Gastroesophageal sphincter (tissue), 4 donors: ENCODE measurements at regions not wholly inside any gene's neighbourhood (a gene's known extent, or its start where the extent isn't known, plus 50 kb on each side); places are given as distances from the start of the nearest gene placed in this dataset.
A peak's percentile ranks its signal among the peaks of the same experiment; 100 is the strongest.

ENCODE experiments used
- ATAC-seq: fragments of 150-250 bp; one replicate; pipeline ENCODE4 v1.9.1; 2016; ENCODE audit warnings: mild to moderate bottlenecking, moderate library complexity
- H3K27ac ChIP-seq, 4 donors: fragments of 200-600 bp; sonication (generic) in 3 of 4; 1 replicate in 3 of 4; 2 replicates in 1 of 4; pipeline ENCODE4 v1.5.1; 2016 to 2019
- H3K27me3 ChIP-seq: fragments of 200-600 bp; sonication (generic); one replicate; pipeline ENCODE4 v1.5.1; 2019
- H3K36me3 ChIP-seq, 2 donors: fragments of 200-600 bp; sonication (generic); one replicate each; pipeline ENCODE4 v1.5.1; 2019; ENCODE audit warnings: control low read depth in 1 of 2
- H3K4me1 ChIP-seq, 3 donors: fragments of 200-600 bp; sonication (generic); 1 replicate in 2 of 3; 2 replicates in 1 of 3; pipeline ENCODE4 v1.5.1; 2016 to 2019; ENCODE audit warnings: control low read depth in 2 of 3
- H3K4me3 ChIP-seq, 2 donors: fragments of 200-600 bp; sonication (generic); one replicate each; pipeline ENCODE4 v1.5.1; 2019; ENCODE audit warnings: mild to moderate bottlenecking in 1 of 2, moderate library complexity in 1 of 2
- H3K9me3 ChIP-seq, 3 donors: fragments of 200-600 bp; sonication (generic); one replicate each; pipeline ENCODE4 v1.5.1; 2017 to 2019; ENCODE audit warnings: control low read depth in 2 of 3
- EP300 ChIP-seq: sonication (generic); formaldehyde crosslinking; IDR thresholded peaks from one replicate; pipeline ENCODE4 v1.6.1; 2017; ENCODE audit warnings: antibody characterized with exemption, mild to moderate bottlenecking
- POLR2A ChIP-seq, 2 donors: fragments of 450-650 bp; IDR thresholded peaks; one replicate each; pipeline ENCODE4 v1.6.1; 2017; ENCODE audit warnings: antibody characterized with exemption in 2 of 2, mild to moderate bottlenecking in 2 of 2, moderate library complexity in 1 of 2
- POLR2AphosphoS5 ChIP-seq: sonication (generic); formaldehyde crosslinking; IDR thresholded peaks from one replicate; pipeline ENCODE4 v1.6.1; 2017; ENCODE audit warnings: antibody characterized with exemption
- WGBS, 2 donors: methylation state at CpG; one replicate each; pipeline ENCODE4 v1.1.5; 2018; ENCODE audit warnings: low coverage in 1 of 2; 5-methylcytosine and 5-hydroxymethylcytosine counted together
- TF ChIP-seq, protein P1 (sequence below), 4 experiments: fragments of 200-600 bp in 2 of 4; fragments of 450-650 bp in 2 of 4; sonication (generic) in 1 of 4; IDR thresholded peaks; one replicate each; pipeline ENCODE4 v1.5.1; 2017 to 2019; ENCODE audit warnings: antibody characterized with exemption in 4 of 4, mild to moderate bottlenecking in 2 of 4, moderate library complexity in 2 of 4

DNA sequence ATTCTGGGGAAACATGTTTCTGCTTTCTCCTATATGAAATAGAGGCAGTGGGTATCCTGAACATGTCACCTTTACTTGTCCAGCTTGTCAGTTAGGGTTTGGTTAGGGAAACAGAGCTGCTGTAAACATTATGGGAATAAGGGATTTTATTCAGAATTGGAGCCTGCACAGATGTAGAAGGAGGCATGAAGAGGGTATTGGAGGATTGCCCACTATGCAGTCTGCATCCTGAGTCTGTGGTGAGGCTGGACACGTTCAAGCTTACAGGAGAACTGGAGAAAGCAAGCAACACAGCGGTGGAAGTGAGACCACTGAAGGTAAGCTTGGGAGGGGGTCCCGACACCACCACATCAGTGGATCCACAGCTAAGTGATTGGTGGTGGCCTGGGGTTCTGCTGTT, 443.0 kb upstream of the TNP1 start:
- Histone ChIP-seq H3K4me3 (no peak overlapping the region), H3K9me3 (no peaks in the 10 kb centered on the region), H3K36me3 (no peaks in the 10 kb centered on the region), H3K4me1 (peaks cover 0 to 14% (median 0%) of the 10 kb centered on the region in 3 donors), H3K27ac (no peak overlapping the region), H3K27me3 (no peaks in the 10 kb centered on the region)
- 80 to 81% methylated on average over 3 of the region's 3 CpGs for WGBS, 2 donors
- TF ChIP-seq EP300 (no peak), POLR2AphosphoS5 (no peak), POLR2A (IDR thresholded peaks at IDR 0.05) (no peak)
- TF ChIP-seq, protein P1, sequence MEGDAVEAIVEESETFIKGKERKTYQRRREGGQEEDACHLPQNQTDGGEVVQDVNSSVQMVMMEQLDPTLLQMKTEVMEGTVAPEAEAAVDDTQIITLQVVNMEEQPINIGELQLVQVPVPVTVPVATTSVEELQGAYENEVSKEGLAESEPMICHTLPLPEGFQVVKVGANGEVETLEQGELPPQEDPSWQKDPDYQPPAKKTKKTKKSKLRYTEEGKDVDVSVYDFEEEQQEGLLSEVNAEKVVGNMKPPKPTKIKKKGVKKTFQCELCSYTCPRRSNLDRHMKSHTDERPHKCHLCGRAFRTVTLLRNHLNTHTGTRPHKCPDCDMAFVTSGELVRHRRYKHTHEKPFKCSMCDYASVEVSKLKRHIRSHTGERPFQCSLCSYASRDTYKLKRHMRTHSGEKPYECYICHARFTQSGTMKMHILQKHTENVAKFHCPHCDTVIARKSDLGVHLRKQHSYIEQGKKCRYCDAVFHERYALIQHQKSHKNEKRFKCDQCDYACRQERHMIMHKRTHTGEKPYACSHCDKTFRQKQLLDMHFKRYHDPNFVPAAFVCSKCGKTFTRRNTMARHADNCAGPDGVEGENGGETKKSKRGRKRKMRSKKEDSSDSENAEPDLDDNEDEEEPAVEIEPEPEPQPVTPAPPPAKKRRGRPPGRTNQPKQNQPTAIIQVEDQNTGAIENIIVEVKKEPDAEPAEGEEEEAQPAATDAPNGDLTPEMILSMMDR (IDR thresholded peaks at IDR 0.05), result no peak
- no peak for ATAC-seq

DNA sequence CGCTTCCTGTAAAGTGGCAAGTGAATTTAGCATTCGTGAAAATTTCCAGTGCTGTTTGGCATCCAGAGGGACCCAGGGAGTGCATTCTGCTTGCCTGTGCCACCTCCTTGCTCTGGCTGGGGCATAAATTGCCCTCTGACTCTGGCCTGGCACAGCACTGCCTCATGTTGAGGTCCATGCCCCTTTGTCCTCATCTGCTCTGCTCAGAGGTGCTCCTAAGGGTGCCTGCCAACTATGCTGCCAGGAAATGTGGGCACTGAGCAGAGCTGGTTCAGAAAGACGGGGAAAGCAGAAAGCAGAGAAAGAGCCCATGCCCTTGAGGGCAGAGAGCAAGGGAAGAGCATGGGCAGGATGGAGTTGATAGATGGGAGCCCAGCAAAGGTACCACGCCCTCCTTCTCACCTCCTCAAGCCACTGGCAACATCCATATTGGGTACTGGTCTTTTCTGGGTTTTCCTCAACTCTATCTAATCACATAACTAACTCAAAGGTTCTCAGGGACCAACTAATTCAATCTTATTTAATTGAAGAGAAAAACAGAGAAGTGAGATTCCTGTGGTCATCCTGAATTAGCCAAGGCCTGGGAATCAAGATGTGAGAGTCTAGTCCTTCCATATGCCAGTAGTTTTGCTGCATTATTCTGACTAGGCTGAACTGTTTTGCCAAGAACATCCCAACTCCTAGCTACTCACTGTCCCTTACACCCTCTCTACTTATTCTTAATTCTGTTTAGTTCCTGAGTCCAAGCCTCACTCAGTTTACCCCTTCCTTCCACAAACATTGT, 441.5 kb upstream of the TNP1 start:
- H3K4me1 ChIP-seq, result peaks cover 0 to 14% (median 0%) of the 10 kb centered on the region in 3 donors
- H3K4me3 ChIP-seq, result no peak overlapping the region
- H3K9me3 ChIP-seq, result peaks cover 0 to 12% (median 0%) of the 10 kb centered on the region in 3 donors
- H3K27me3 ChIP-seq, result no peaks in the 10 kb centered on the region
- 86 to 92% methylated on average over 3 of the region's 4 CpGs for WGBS, 2 donors
- ATAC-seq, result peak; percentile 50
- peak overlapping the region in 1 of 4 donors; percentile 47 for H3K27ac ChIP-seq
- H3K36me3 ChIP-seq, result no peaks in the 10 kb centered on the region
- peak; percentile 78 for TF ChIP-seq POLR2AphosphoS5
- TF ChIP-seq, protein P1 (IDR thresholded peaks at IDR 0.05), result no peak

DNA sequence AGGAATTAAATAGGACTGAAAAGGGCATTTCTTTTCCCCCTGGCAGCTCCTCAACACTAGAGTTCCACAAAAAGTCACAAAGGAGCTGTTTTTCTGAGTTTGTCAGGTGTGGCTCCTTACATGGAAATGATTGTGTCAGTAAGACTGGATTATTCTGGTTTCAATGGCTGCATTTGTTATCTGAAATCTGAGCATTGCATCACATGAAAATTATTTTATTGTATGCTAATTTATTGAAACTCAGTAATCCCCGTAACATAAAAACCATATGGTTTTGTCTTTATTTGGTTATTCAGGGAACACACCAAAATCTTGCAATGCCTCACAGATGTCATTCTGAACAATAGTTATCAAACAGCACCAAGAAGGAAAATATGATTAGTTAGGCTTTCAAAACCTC, 439.7 kb upstream of the TNP1 start:
- H3K36me3 ChIP-seq, result no peaks in the 10 kb centered on the region
- WGBS, 2 donors, result 67 to 69% methylated on average over 1 of the region's 1 CpG
- no peak for TF ChIP-seq POLR2AphosphoS5
- no peak for TF ChIP-seq POLR2A (IDR thresholded peaks at IDR 0.05)
- TF ChIP-seq, protein P1 (IDR thresholded peaks at IDR 0.05), result no peak
- TF ChIP-seq EP300, result no peak
- H3K9me3 ChIP-seq, result peaks cover 0 to 15% (median 0%) of the 10 kb centered on the region in 3 donors
- no peak overlapping the region for H3K27ac ChIP-seq
- no peaks in the 10 kb centered on the region for H3K27me3 ChIP-seq
- no peak for ATAC-seq
- H3K4me1 ChIP-seq, result peaks cover 0 to 14% (median 0%) of the 10 kb centered on the region in 3 donors
- H3K4me3 ChIP-seq, result no peak overlapping the region

DNA sequence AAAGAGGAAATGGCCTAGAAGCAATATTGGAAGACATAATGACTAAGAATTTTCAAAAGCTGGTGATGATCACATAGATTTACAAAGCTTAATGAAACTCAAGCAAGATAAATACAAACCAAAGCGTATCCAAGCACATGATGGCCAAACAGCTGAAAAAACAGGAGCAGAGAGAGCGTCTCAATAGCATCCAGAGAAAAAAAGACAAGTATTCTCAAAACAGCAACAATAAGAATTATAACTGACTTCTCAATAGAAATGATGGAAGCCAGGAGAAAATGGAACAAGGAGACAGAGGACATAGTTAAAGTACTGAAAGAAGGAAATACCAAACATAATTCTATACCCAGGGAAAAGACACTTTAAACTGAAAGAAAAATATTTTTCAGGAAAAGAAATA, 437.2 kb upstream of the TNP1 start:
- H3K4me3 ChIP-seq, result no peak overlapping the region
- ATAC-seq, result no peak
- no peak overlapping the region for H3K27ac ChIP-seq
- H3K36me3 ChIP-seq, result no peaks in the 10 kb centered on the region
- no peak for TF ChIP-seq POLR2AphosphoS5
- no peak for TF ChIP-seq EP300
- no peak for TF ChIP-seq POLR2A (IDR thresholded peaks at IDR 0.05)
- TF ChIP-seq, protein P1 (IDR thresholded peaks at IDR 0.05), result no peak
- peaks cover 0 to 15% (median 0%) of the 10 kb centered on the region in 3 donors for H3K9me3 ChIP-seq
- H3K27me3 ChIP-seq, result no peaks in the 10 kb centered on the region
- WGBS, 2 donors, result 91 to 93% methylated on average over 2 of the region's 2 CpGs
- H3K4me1 ChIP-seq, result peaks cover 0 to 32% (median 8%) of the 10 kb centered on the region in 3 donors

DNA sequence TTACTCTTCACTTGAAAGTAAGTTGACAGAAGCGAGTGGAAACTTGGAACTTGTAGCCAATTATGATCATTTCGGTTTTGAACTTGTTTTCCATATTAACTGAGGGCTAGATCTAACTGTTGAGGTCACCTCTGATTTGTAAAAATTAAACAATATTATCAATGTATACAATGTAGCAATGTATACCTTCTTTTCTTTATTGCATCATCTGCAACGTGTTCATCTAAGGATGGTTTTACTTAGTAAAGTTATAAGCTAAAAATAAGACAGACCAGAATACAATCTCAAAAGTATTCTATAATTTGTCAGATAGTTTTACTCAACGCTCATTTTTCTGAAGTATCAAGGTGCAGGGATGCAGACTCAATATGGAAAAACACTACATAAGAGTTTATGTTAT, 435.0 kb upstream of the TNP1 start:
- WGBS, 2 donors, result 78 to 92% methylated on average over 4 of the region's 4 CpGs
- no peaks in the 10 kb centered on the region for H3K27me3 ChIP-seq
- ATAC-seq, result no peak
- H3K4me3 ChIP-seq, result no peak overlapping the region
- H3K4me1 ChIP-seq, result peaks cover 3 to 26% (median 12%) of the 10 kb centered on the region in 3 donors
- peaks cover 0 to 15% (median 0%) of the 10 kb centered on the region in 3 donors for H3K9me3 ChIP-seq
- TF ChIP-seq POLR2A (IDR thresholded peaks at IDR 0.05) (no peak), EP300 (no peak), POLR2AphosphoS5 (no peak)
- TF ChIP-seq, protein P1 (IDR thresholded peaks at IDR 0.05), result no peak
- no peaks in the 10 kb centered on the region for H3K36me3 ChIP-seq
- H3K27ac ChIP-seq, result no peak overlapping the region
